ENCODE measurements at regions not wholly inside any gene's neighbourhood (a gene's known extent, or its start where the extent isn't known, plus 50 kb on each side); places are given as distances from the start of the nearest gene placed in this dataset.
"Not testable (repeated sequence)": the region's sequence is repeated elsewhere in the genome, so short reads cannot be mapped to it uniquely, and the experiment has no call there.

- Histone ChIP-seq H3K27me3 (no peaks in the 10 kb centered on the region), H3K4me3 (no peak overlapping the region), H3K4me1 (no peaks in the 10 kb centered on the region), H3K36me3 (no peaks in the 10 kb centered on the region), H3K9me3 (no peaks in the 10 kb centered on the region), H3K27ac (no peak overlapping the region)
- TF ChIP-seq POLR2AphosphoS5 (IDR thresholded peaks at IDR 0.05; ENCODE audit: insufficient read depth in 1 of 2, low read depth in 1 of 2) (no peak), POLR2A (IDR thresholded peaks at IDR 0.05) (no peak), CTCF (IDR thresholded peaks at IDR 0.05) (no peak)
- intact Hi-C loops (cut with DNase I) = no loop called here
- DNase-seq (ENCODE audit: extremely low spot score in 2 of 2) = no peak
These were observed 129.9 kb upstream of the RMP24 start for GRCh38 chr18:35842536-35842935.

- not testable (repeated sequence) for DNase-seq (ENCODE audit: extremely low spot score in 2 of 2)
These were observed 124.2 kb upstream of the RMP24 start for GRCh38 chr18:35848321-35848720.

GRCh38 chr18:35849241-35849640 lies 123.2 kb upstream of the RMP24 start:
- H3K4me1 ChIP-seq; H3K4me3 ChIP-seq; H3K27ac ChIP-seq; H3K27me3 ChIP-seq; intact Hi-C loops (cut with DNase I); DNase-seq (ENCODE audit: extremely low spot score in 2 of 2); H3K36me3 ChIP-seq; H3K9me3 ChIP-seq: not testable (repeated sequence)

More at GRCh38 chr18:35848321-35848720, 124.2 kb upstream of the RMP24 start:
- H3K4me3 ChIP-seq; H3K27ac ChIP-seq; H3K36me3 ChIP-seq; intact Hi-C loops (cut with DNase I); H3K27me3 ChIP-seq; H3K9me3 ChIP-seq; H3K4me1 ChIP-seq: not testable (repeated sequence)

GRCh38 chr18:35851286-35851970 lies 121.1 kb upstream of the RMP24 start:
- no peaks in the 10 kb centered on the region for H3K9me3 ChIP-seq
- H3K36me3 ChIP-seq = no peaks in the 10 kb centered on the region
- intact Hi-C loops (cut with DNase I) = no loop called here
- no peak for TF ChIP-seq CTCF (IDR thresholded peaks at IDR 0.05)
- TF ChIP-seq POLR2A (IDR thresholded peaks at IDR 0.05) = no peak
- TF ChIP-seq POLR2AphosphoS5 (IDR thresholded peaks at IDR 0.05; ENCODE audit: insufficient read depth in 1 of 2, low read depth in 1 of 2) = no peak
- H3K27me3 ChIP-seq = no peaks in the 10 kb centered on the region
- DNase-seq (ENCODE audit: extremely low spot score in 2 of 2) = no peak
- no peak overlapping the region for H3K4me3 ChIP-seq
- H3K4me1 ChIP-seq = no peaks in the 10 kb centered on the region
- no peak overlapping the region for H3K27ac ChIP-seq

GRCh38 chr18:35852786-35853185 lies 119.7 kb upstream of the RMP24 start:
- intact Hi-C loops (cut with DNase I) = no loop called here
- no peaks in the 10 kb centered on the region for H3K27me3 ChIP-seq
- TF ChIP-seq CTCF (IDR thresholded peaks at IDR 0.05) = no peak
- no peak for TF ChIP-seq POLR2A (IDR thresholded peaks at IDR 0.05)
- TF ChIP-seq POLR2AphosphoS5 (IDR thresholded peaks at IDR 0.05; ENCODE audit: insufficient read depth in 1 of 2, low read depth in 1 of 2) = no peak
- H3K27ac ChIP-seq = no peak overlapping the region
- H3K4me1 ChIP-seq = no peaks in the 10 kb centered on the region
- DNase-seq (ENCODE audit: extremely low spot score in 2 of 2) = no peak
- H3K4me3 ChIP-seq = no peak overlapping the region
- H3K36me3 ChIP-seq = no peaks in the 10 kb centered on the region
- H3K9me3 ChIP-seq = no peaks in the 10 kb centered on the region

- Histone ChIP-seq H3K27me3 (no peaks in the 10 kb centered on the region), H3K9me3 (no peaks in the 10 kb centered on the region), H3K36me3 (no peaks in the 10 kb centered on the region), H3K4me3 (no peak overlapping the region), H3K4me1 (no peaks in the 10 kb centered on the region), H3K27ac (no peak overlapping the region)
- no peak for TF ChIP-seq CTCF (IDR thresholded peaks at IDR 0.05)
- TF ChIP-seq POLR2A (IDR thresholded peaks at IDR 0.05) = no peak
- TF ChIP-seq POLR2AphosphoS5 (IDR thresholded peaks at IDR 0.05; ENCODE audit: insufficient read depth in 1 of 2, low read depth in 1 of 2) = no peak
- intact Hi-C loops (cut with DNase I) = no loop called here
- no peak for DNase-seq (ENCODE audit: extremely low spot score in 2 of 2)
These were observed 118.4 kb upstream of the RMP24 start for GRCh38 chr18:35854095-35854494.

Data from vagina (tissue), 2 donors.